Activated T-cell treated with anti-CD3 and anti-CD28 coated beads, Interleukin-2, amount 50 U/mL, for 1 hour (primary cell): ENCODE measurements at regions not wholly inside any gene's neighbourhood (a gene's known extent, or its start where the extent isn't known, plus 50 kb on each side); places are given as distances from the start of the nearest gene placed in this dataset.

Source experiments
- DNase-seq: peaks from one replicate; pipeline ENCODE4 v3.0.0-alpha.2; 2020

- DNase-seq: no peak
These were observed 87.0 kb upstream of the GALNT2 start for GRCh38 chr1:229980009-229980408.

GRCh38 chr1:229981736-229982135, 85.3 kb upstream of the GALNT2 start:
- DNase-seq: no peak

- no peak for DNase-seq
These were observed 82.6 kb upstream of the GALNT2 start for GRCh38 chr1:229984310-229984991.

- no peak for DNase-seq
These were observed 81.9 kb upstream of the GALNT2 start for GRCh38 chr1:229984992-229985612.

- DNase-seq: no peak
These were observed 81.4 kb upstream of the GALNT2 start for GRCh38 chr1:229985613-229986010.

- DNase-seq: no peak
These were observed 80.2 kb upstream of the GALNT2 start for GRCh38 chr1:229986737-229987337.

GRCh38 chr1:229987953-229988352, 79.1 kb upstream of the GALNT2 start:
- no peak for DNase-seq

GRCh38 chr1:229988534-229988933, 78.5 kb upstream of the GALNT2 start:
- no peak for DNase-seq

- DNase-seq: no peak
These were observed 77.3 kb upstream of the GALNT2 start for GRCh38 chr1:229989591-229990248.

- no peak for DNase-seq
These were observed 76.7 kb upstream of the GALNT2 start for GRCh38 chr1:229990326-229990725.

- no peak for DNase-seq
These were observed 75.9 kb upstream of the GALNT2 start for GRCh38 chr1:229991104-229991513.

- no peak for DNase-seq
These were observed 75.2 kb upstream of the GALNT2 start for GRCh38 chr1:229991724-229992333.

GRCh38 chr1:229993060-229993459, 74.0 kb upstream of the GALNT2 start:
- no peak for DNase-seq

GRCh38 chr1:229993894-229994293, 73.1 kb upstream of the GALNT2 start:
- no peak for DNase-seq

- no peak for DNase-seq
These were observed 67.9 kb upstream of the GALNT2 start for GRCh38 chr1:229999004-229999670.

GRCh38 chr1:230000493-230001184, 66.4 kb upstream of the GALNT2 start:
- DNase-seq: no peak

GRCh38 chr1:230002164-230002803, 64.8 kb upstream of the GALNT2 start:
- no peak for DNase-seq

- DNase-seq: no peak
These were observed 63.6 kb upstream of the GALNT2 start for GRCh38 chr1:230003409-230003808.

GRCh38 chr1:230005040-230005439, 62.0 kb upstream of the GALNT2 start:
- no peak for DNase-seq

- no peak for DNase-seq
These were observed 58.3 kb upstream of the GALNT2 start for GRCh38 chr1:230008721-230009120.

GRCh38 chr1:230009611-230010313, 57.3 kb upstream of the GALNT2 start:
- no peak for DNase-seq
